ENCODE measurements at regions not wholly inside any gene's neighbourhood (a gene's known extent, or its start where the extent isn't known, plus 50 kb on each side); places are given as distances from the start of the nearest gene placed in this dataset.

- no peak for DNase-seq (ENCODE audit: low read depth in 2 of 2)
- TF ChIP-seq CTCF (IDR thresholded peaks at IDR 0.05; ENCODE audit: low read depth, low read length), result no peak
Measured at GRCh38 chr5:99995407-99995806, 539.8 kb upstream of the FAM174A start.

GRCh38 chr5:99973779-99974178, 561.4 kb upstream of the FAM174A start:
- no peak for TF ChIP-seq CTCF (IDR thresholded peaks at IDR 0.05; ENCODE audit: low read depth, low read length)
- H3K4me3 ChIP-seq (replicated peaks in 1 of 2; ENCODE audit: low read depth in 2 of 2, low read length in 2 of 2), result no peak overlapping the region
- no peak for DNase-seq (ENCODE audit: low read depth in 2 of 2)

More at GRCh38 chr5:99995407-99995806, 539.8 kb upstream of the FAM174A start:
- H3K4me3 ChIP-seq (replicated peaks in 1 of 2; ENCODE audit: low read depth in 2 of 2, low read length in 2 of 2), result no peak overlapping the region

- no peak for TF ChIP-seq CTCF (IDR thresholded peaks at IDR 0.05; ENCODE audit: low read depth, low read length)
- no peak for DNase-seq (ENCODE audit: low read depth in 2 of 2)
Measured at GRCh38 chr5:99955962-99956361, 579.2 kb upstream of the FAM174A start.

GRCh38 chr5:99955006-99955405, 580.2 kb upstream of the FAM174A start:
- no peak overlapping the region for H3K4me3 ChIP-seq (replicated peaks in 1 of 2; ENCODE audit: low read depth in 2 of 2, low read length in 2 of 2)
- TF ChIP-seq CTCF (IDR thresholded peaks at IDR 0.05; ENCODE audit: low read depth, low read length), result no peak
- DNase-seq (ENCODE audit: low read depth in 2 of 2), result no peak

More at GRCh38 chr5:99955962-99956361, 579.2 kb upstream of the FAM174A start:
- H3K4me3 ChIP-seq (replicated peaks in 1 of 2; ENCODE audit: low read depth in 2 of 2, low read length in 2 of 2), result no peak overlapping the region

GRCh38 chr5:99949969-99950524, 585.1 kb upstream of the FAM174A start:
- H3K4me3 ChIP-seq (replicated peaks in 1 of 2; ENCODE audit: low read depth in 2 of 2, low read length in 2 of 2), result no peak overlapping the region
- no peak for TF ChIP-seq CTCF (IDR thresholded peaks at IDR 0.05; ENCODE audit: low read depth, low read length)
- no peak for DNase-seq (ENCODE audit: low read depth in 2 of 2)

GRCh38 chr5:99949361-99949760, 585.8 kb upstream of the FAM174A start:
- no peak for TF ChIP-seq CTCF (IDR thresholded peaks at IDR 0.05; ENCODE audit: low read depth, low read length)
- no peak for DNase-seq (ENCODE audit: low read depth in 2 of 2)
- no peak overlapping the region for H3K4me3 ChIP-seq (replicated peaks in 1 of 2; ENCODE audit: low read depth in 2 of 2, low read length in 2 of 2)

- DNase-seq (ENCODE audit: low read depth in 2 of 2), result no peak
- H3K4me3 ChIP-seq (replicated peaks in 1 of 2; ENCODE audit: low read depth in 2 of 2, low read length in 2 of 2), result no peak overlapping the region
- TF ChIP-seq CTCF (IDR thresholded peaks at IDR 0.05; ENCODE audit: low read depth, low read length), result no peak
Measured at GRCh38 chr5:99948850-99949249, 586.3 kb upstream of the FAM174A start.

All from cardiac fibroblast (primary cell).